GM18502 (cell line): ENCODE measurements at regions not wholly inside any gene's neighbourhood (a gene's known extent, or its start where the extent isn't known, plus 50 kb on each side); places are given as distances from the start of the nearest gene placed in this dataset.

Experiments
- ATAC-seq: cut with Tn5 transposase; IDR thresholded peaks from one replicate; pipeline ENCODE4 v1.9.1; 2021; ENCODE audit warnings: mild to moderate bottlenecking; ENCODE audit not compliant: unreplicated experiment, poor library complexity

DNA sequence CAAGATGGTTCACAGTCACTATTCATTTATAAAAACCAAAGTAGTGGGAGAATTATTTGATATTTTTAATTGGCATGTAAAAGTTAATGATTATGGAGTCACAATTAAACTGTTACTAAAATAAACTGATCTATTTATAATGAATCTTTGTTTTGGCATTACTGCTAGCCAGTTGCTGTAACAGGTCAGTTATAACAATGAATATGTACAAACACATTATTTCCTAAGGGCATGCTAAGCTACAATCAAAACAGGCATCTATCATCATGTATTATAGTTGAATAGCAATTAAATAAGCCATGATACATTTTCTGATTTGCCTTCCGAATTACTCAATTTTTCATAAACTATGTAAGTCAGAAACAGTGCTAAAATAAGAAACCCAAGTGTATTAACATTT, 518.3 kb downstream of the SLC16A7 start:
- ATAC-seq = no peak

GRCh38 chr12:60119327-60119726, 523.5 kb downstream of the SLC16A7 start:
- no peak for ATAC-seq

- no peak for ATAC-seq
Measured at GRCh38 chr12:60120199-60120598, 524.4 kb downstream of the SLC16A7 start.

DNA sequence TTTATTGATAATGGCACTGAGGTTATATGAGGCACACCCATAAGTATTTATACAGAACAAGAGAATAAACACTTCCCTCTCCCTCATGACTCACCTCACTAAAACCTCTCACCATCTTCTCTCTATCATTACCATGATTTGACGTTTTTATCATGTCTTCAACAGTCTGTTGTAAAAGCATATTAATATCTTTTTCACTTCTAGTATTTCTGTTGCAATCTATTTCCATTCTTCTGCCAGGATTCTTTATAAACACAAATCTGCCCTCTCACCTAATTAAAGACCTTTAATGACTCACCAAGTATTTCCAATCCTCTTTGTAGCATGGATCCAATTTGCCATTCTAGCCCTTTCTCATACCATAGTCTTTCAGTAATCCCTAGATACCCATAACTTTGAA, 527.7 kb downstream of the SLC16A7 start:
- no peak for ATAC-seq

- no peak for ATAC-seq
Measured at GRCh38 chr12:60137513-60137912, 541.7 kb downstream of the SLC16A7 start.

DNA sequence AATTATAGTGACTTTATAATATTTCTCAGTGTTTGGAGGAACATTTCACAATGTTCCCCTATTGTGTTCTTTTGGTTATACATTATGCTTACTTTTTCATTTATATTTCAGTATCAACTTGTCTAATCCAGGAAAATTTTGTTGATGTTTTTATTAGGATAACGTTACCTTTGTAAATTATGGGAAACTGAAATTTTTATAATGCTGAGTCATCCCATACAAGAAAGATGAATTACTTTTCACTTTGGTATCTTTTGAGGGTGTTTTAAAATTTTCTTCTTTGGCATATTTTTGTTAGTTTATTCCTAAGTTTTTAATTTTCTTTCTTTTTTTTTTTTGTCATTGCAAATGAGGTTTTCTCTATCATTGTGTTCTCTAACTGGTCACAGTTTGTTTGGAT, 542.7 kb downstream of the SLC16A7 start:
- ATAC-seq = no peak

DNA sequence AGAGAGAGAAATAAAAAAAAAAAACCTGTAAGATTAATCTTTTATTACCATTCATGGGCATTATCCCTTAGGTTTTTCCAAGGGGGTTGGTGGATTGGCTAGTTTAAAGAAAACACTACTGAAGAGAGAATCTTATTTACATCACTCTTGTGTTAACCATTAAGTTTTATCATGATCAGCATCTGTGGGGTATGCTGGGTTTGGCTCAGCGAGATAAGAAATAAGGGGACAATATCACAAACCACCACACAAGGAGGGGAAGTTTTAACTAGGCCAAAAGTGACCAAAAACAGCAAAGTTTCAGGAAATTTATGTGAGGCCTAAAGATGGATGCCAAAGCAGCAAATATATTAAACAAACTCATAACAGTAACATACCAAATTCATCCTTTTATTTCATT, 548.6 kb downstream of the SLC16A7 start:
- no peak for ATAC-seq

DNA sequence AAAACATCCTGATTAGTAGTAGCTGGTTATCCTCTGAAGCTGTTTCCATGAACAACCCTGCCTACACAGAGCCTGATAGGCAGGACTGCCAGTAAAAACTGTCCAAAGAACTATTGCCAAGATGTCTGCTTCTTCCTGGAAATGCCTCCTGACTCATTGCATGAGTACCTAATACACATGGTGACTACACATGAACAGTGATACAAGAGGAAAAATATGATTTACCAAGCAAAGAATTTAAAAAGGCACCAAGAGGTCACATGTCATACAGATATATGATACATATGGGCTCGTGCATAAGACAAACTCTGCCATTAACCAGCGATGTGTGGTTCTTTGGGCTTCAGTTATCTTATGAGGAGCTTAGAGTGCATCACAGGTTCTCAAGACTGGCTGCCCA, 552.3 kb downstream of the SLC16A7 start:
- ATAC-seq = no peak

DNA sequence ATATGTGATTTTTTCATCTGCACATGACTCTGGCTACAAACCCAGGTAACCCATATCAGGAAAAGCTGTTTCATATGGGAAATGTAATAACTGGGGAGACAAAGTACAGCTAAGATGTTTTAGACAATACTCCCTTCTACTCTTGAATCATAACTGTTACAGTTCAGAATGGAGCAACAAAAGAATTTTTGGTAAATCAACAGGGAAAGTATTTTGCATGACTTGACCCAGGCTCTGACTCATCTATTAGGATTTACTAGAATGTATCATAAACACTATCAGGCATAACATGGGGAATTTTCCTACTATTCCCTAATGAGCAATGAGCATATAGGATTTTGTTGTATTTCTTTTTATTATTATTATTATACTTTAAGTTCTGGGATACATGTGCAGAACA, 553.0 kb downstream of the SLC16A7 start:
- ATAC-seq = no peak

DNA sequence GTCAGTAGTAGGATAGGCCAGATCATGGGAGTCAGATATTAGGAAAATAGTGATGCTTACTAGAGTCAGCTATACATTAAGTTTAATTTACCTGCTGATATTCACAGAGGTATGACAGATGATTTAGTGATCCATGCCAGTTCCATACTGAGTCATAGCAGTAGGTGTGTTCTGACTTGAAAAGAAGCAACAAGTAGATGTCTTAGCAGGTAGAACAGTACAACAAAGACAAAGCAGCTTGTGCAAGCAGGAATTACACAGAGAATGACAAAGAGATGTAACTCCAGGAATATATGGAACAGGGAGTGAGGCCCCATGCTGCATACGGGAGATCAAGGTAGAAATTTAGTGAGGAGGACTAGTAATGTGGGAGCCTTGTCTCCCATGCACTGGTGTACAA, 556.9 kb downstream of the SLC16A7 start:
- no peak for ATAC-seq

DNA sequence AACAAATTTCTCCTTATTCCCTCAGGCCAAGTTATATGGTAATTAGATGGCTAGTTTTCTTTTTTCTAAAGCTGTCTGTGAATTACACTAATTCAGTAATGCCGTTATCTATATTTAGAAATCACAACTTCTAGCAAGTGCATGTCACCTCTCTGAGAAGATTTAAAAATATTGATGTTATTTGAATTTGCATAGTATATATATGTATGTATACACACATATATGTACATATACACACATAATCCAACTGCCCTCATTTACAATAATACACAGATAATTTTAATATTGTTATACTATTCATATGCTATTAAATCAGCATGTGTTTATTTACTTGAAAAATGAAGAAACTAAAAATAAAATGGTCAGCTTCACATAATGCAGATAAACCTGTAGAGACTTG, 563.9 kb downstream of the SLC16A7 start:
- no peak for ATAC-seq

DNA sequence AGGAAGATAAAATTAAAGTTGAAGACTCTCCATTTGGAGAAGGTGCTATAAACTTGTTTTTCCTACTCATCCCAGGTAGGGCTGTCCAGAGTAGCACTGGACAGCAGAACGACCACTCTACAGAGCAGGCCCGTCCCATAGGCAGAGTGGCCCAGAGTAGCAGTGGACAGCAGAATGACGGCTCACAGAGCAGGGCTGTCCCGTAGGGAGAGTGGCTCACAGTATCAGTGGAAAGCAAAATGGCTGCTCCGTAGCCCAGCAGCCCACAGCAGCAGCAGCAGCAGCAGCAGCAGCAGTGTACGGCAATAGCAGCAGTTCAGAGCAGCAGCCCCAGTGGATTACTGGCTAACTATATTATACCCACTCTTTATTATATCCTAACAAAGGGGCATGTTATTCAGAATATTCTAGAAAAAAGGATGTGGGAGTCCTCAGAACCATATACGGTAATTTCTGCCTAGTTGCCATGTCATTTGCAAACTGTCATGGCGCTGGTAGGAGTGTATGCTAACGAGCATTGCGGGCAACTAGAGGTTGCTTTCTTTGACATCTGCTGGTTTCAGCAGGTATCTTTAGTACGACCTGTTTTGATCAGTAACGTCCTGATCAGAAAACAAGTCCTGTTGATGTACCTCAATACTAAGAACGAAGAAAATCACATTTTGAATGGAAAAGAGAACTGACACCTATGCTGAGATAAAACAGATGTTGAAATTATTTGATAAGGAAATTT, 567.3 kb downstream of the SLC16A7 start:
- ATAC-seq = no peak

DNA sequence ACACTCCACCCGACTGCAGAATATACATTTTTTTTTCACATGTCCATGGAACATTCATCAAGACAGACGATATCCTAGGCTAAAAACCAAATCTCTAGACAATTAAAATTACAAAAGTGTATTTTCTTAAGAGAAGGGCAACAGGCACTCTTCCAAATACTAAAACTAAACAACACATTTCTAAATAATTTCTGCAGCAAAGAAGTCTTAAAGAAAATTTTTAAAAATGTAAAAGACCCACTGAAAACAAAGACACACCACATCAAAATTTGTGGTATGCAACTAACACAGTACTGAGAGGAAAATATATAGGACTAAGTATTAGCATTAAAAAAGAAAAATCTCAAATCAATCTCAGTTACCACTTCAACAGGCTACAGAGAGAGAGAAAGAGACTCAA, 570.0 kb downstream of the SLC16A7 start:
- no peak for ATAC-seq

DNA sequence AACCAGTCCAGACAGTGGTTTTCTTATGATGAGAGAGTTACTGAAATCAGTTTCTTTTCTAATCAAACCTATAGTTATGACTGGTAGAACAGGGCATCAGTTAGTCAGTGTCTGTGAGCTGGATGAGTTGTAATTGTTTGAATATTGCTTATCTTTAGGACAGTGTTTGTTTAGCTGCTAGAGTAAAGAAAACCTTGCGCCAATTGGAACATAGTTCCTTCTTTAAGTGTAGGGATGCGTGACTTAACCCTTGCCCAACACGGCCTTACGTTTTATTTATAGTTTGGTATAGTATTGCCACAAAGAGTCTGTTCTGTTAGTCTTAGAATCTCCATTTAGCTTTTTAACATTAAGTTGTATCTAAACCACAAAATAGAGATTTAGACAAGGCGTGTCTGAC, 572.6 kb downstream of the SLC16A7 start:
- no peak for ATAC-seq

- ATAC-seq = no peak
Measured at GRCh38 chr12:60169904-60170303, 574.1 kb downstream of the SLC16A7 start.

GRCh38 chr12:60172266-60173211, 576.7 kb downstream of the SLC16A7 start:
- no peak for ATAC-seq

- ATAC-seq = no peak
Measured at GRCh38 chr12:60173224-60174170, 577.7 kb downstream of the SLC16A7 start.

DNA sequence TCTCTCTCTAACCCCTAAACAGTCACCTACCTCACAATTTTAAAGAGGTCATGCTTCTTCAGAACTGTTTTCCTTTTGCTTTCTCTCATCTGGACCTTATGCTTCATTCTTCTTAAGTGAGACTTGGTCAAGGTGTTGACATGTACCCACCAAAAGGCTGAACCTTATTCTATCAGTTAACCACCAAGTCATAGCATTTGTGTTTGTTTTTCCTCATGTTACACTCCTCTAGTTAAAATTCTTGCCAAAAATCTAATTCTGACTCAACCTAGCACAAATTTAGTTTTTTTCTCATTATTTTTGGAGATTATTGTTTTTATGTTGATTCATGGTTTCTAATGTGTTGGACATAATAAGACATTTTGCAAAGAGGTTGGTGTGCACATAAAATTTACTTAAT, 578.6 kb downstream of the SLC16A7 start:
- no peak for ATAC-seq

DNA sequence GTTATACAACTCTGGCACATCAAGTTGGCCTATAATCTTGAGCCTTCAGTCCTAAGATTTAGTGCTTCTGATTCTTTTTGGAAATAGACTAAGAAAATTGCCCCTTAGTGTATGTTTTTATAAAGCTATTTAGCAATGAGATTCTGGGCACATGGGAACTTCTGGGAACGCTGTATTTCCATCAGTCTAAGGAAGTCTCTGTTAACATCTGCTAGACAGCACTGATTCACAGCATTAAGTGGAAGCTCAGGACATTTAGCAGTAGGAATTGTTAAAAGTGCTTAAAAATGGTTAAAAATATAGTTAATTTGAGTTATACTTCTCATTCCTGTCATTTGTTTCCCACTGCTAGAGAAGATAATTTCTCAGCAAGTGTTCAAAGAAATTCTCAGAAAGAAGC, 579.1 kb downstream of the SLC16A7 start:
- no peak for ATAC-seq

DNA sequence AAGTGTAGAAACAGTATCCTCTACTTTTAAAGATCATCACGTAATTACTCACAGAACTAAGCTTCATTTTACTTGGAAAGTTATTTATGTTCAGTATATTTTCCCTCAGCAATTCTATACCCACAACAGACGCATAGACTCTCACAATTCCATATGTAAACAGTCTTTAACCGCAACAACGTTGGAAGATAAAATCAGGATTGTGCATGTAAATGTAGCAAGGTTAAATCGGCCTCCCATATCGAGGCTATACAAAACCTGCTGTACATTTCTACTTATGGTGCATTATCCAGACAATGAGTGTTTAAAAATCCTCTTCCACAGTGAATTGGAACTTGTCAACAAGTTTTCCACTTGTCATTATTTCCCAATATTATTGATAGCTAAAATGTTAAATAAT, 581.1 kb downstream of the SLC16A7 start:
- ATAC-seq = no peak

GRCh38 chr12:60180298-60180697, 584.5 kb downstream of the SLC16A7 start:
- ATAC-seq = no peak
